Skeletal muscle satellite cell (primary cell): ENCODE measurements at regions not wholly inside any gene's neighbourhood (a gene's known extent, or its start where the extent isn't known, plus 50 kb on each side); places are given as distances from the start of the nearest gene placed in this dataset.

Experiments
- H3K27me3 ChIP-seq: 2 replicates; pipeline ENCODE4 v1.7.0; 2013; ENCODE audit warnings: low read length; ENCODE audit not compliant: control insufficient read depth, insufficient read depth
- H3K36me3 ChIP-seq: 2 replicates; pipeline ENCODE4 v1.7.0; 2013; ENCODE audit warnings: mild to moderate bottlenecking, control low read depth, low read length; ENCODE audit not compliant: insufficient read depth
- H3K4me1 ChIP-seq: 2 replicates; pipeline ENCODE4 v1.7.0; 2013; ENCODE audit warnings: low read length; ENCODE audit not compliant: control insufficient read depth, insufficient read depth
- H3K4me2 ChIP-seq: 2 replicates; pipeline ENCODE4 v1.7.0; 2013; ENCODE audit warnings: mild to moderate bottlenecking, low read length
- H3K4me3 ChIP-seq: 2 replicates; pipeline ENCODE4 v1.7.0; 2013; ENCODE audit warnings: low read length
- H3K9ac ChIP-seq: 2 replicates; pipeline ENCODE4 v1.7.0; 2013; ENCODE audit warnings: mild to moderate bottlenecking, low read depth, low read length, moderate library complexity
- H3K9me3 ChIP-seq: replicated peaks from 2 replicates; pipeline ENCODE4 v1.7.0; 2013; ENCODE audit warnings: mild to moderate bottlenecking, control low read depth, low read length

- H3K36me3 ChIP-seq: no peaks in the 10 kb centered on the region
- H3K9ac ChIP-seq: no peak overlapping the region
- no peaks in the 10 kb centered on the region for H3K27me3 ChIP-seq
- H3K4me2 ChIP-seq: peak overlapping the region; percentile 3
- peaks cover 7% of the 10 kb centered on the region for H3K9me3 ChIP-seq
- H3K4me3 ChIP-seq: no peak overlapping the region
- H3K4me1 ChIP-seq: no peaks in the 10 kb centered on the region
Measured at GRCh38 chr10:64209561-64209960, 688.4 kb downstream of the REEP3 start.

DNA sequence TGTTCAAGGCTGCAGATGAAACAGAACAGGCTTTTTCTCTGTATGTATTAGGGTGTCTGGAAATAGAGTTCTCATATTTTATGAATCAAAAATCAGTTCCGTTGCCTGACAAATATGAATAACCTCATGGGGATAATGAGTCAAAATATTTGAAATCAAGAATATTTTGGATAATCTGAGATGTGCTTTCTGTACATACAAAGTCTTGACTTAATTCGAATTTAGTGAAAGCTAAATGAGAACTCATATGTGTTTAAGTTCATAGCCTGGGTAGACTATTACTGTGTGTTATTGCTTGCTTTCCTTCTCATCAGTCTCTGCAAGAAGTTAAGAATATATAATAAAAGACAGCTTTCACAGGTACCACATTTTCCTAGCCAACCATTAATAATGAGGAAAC is 689.0 kb downstream of the REEP3 start:
- Histone ChIP-seq H3K4me3 (no peak overlapping the region), H3K36me3 (no peaks in the 10 kb centered on the region), H3K4me1 (no peaks in the 10 kb centered on the region), H3K9ac (no peak overlapping the region), H3K9me3 (peaks cover 7% of the 10 kb centered on the region), H3K27me3 (no peaks in the 10 kb centered on the region), H3K4me2 (no peak overlapping the region)

DNA sequence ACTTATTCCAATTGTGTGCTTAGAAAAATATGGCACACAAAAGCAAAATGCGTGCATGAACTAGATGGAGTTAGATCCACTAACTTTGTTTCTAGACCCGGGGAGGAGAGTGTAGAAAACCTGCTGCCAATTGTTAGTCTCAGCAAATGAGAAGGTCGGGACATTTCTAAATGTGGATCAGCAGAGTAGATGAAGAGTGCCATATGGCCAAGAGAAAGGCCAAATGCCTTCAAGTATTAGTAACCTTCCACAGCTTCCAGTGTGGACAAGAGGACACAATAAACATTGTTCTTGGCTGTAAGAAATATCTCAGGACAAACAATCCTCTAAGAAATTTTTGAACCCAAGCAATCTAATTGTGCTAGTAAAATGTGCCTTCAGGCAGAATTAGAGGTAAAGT is 690.3 kb downstream of the REEP3 start:
- Histone ChIP-seq H3K9ac (no peak overlapping the region), H3K9me3 (peaks cover 7% of the 10 kb centered on the region), H3K36me3 (no peaks in the 10 kb centered on the region), H3K4me3 (no peak overlapping the region), H3K4me1 (no peaks in the 10 kb centered on the region), H3K27me3 (no peaks in the 10 kb centered on the region), H3K4me2 (no peak overlapping the region)

DNA sequence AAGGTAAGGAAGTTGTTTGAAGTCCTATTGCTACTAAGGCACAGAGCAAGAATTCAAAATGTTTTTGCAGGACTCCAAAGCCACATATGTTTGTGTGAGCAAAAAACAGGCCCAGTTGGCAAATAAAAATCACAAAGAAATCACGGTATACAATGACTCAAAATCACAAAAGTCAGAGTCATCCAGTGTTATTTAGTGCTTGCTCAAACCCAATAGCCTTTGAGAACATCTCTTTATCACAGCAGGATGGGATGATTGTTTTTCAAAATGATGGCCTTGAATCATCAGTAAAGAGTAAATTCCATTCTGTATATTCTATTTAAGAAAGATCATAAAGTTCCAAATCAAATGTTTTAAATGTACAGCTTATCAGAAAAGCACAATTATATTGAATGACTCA is 693.9 kb downstream of the REEP3 start:
- Histone ChIP-seq H3K4me1 (no peaks in the 10 kb centered on the region), H3K4me3 (no peak overlapping the region), H3K27me3 (no peaks in the 10 kb centered on the region), H3K9ac (no peak overlapping the region), H3K36me3 (no peaks in the 10 kb centered on the region), H3K9me3 (no peaks in the 10 kb centered on the region), H3K4me2 (no peak overlapping the region)

GRCh38 chr10:64219271-64220025 is 698.2 kb downstream of the REEP3 start:
- no peak overlapping the region for H3K9ac ChIP-seq
- no peaks in the 10 kb centered on the region for H3K9me3 ChIP-seq
- no peak overlapping the region for H3K4me2 ChIP-seq
- no peaks in the 10 kb centered on the region for H3K36me3 ChIP-seq
- no peaks in the 10 kb centered on the region for H3K4me1 ChIP-seq
- no peak overlapping the region for H3K4me3 ChIP-seq
- H3K27me3 ChIP-seq: no peaks in the 10 kb centered on the region

DNA sequence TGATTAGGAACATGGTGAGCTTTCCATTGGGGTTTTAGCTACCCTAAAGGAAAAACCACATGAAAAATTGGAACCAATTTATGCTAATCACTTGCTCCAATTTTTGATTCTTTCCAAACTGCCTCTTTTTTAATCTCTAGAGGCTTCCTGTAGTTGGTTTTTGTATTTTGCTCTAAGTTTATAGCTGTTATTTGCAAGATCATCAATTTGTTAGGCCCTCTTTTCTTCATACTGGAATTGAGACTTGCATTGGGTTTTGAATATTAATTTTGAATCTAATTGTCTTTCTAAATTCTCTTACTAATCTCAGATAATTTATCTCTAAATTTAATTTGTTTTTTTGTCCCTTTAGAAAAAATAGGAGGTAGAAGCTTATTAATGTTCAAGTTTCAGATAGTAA is 713.3 kb downstream of the REEP3 start:
- no peak overlapping the region for H3K4me3 ChIP-seq
- no peaks in the 10 kb centered on the region for H3K36me3 ChIP-seq
- H3K27me3 ChIP-seq: no peaks in the 10 kb centered on the region
- no peak overlapping the region for H3K9ac ChIP-seq
- no peaks in the 10 kb centered on the region for H3K4me1 ChIP-seq
- H3K4me2 ChIP-seq: no peak overlapping the region
- H3K9me3 ChIP-seq: no peaks in the 10 kb centered on the region

GRCh38 chr10:64257704-64258103 is 736.5 kb downstream of the REEP3 start:
- Histone ChIP-seq H3K36me3 (no peaks in the 10 kb centered on the region), H3K4me3 (no peak overlapping the region), H3K4me2 (no peak overlapping the region), H3K27me3 (no peaks in the 10 kb centered on the region), H3K9ac (no peak overlapping the region), H3K9me3 (no peaks in the 10 kb centered on the region), H3K4me1 (no peaks in the 10 kb centered on the region)

DNA sequence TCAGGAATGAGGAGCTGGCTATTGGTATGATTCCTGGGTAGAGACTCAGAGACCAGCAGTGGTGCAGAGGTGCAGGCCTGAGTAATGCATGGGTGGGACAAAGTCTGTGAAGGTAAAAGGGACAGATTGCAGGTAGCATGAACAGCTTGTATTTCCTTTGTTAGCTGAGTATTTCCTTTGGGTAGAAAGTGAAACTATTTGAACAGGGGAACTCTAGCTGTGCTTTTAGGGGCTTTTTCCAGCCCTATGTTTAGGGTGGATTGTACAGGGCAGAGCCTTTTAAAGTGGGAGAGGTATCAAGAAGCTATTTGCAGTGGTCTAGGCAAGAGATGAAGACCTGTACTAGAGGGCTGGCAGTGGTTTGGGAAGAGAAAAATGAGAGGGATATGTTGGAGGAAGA is 739.9 kb downstream of the REEP3 start:
- Histone ChIP-seq H3K4me1 (no peaks in the 10 kb centered on the region), H3K27me3 (no peaks in the 10 kb centered on the region), H3K4me2 (no peak overlapping the region), H3K4me3 (no peak overlapping the region), H3K36me3 (no peaks in the 10 kb centered on the region), H3K9ac (no peak overlapping the region), H3K9me3 (no peaks in the 10 kb centered on the region)

DNA sequence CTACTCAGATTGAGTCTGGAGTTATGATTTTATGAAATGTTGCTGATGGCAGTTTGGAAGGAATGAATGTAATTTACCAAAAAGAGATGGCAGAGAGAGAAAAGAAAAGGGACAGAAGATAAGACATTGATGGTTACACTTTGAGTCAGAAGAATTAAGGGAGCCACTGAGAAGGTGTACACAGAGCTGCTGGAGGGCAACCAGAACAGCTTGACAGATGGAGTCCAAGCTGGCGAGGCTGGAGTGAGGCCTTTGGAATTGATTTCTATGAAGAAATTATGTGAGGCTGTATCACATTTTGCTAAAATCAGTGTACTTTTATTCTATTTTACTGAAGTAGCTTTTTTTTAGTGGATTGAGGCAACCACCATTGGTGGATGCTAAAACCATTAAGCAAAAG is 740.5 kb downstream of the REEP3 start:
- H3K36me3 ChIP-seq: no peaks in the 10 kb centered on the region
- no peak overlapping the region for H3K4me2 ChIP-seq
- no peak overlapping the region for H3K4me3 ChIP-seq
- H3K4me1 ChIP-seq: no peaks in the 10 kb centered on the region
- H3K9ac ChIP-seq: no peak overlapping the region
- H3K9me3 ChIP-seq: no peaks in the 10 kb centered on the region
- no peaks in the 10 kb centered on the region for H3K27me3 ChIP-seq

DNA sequence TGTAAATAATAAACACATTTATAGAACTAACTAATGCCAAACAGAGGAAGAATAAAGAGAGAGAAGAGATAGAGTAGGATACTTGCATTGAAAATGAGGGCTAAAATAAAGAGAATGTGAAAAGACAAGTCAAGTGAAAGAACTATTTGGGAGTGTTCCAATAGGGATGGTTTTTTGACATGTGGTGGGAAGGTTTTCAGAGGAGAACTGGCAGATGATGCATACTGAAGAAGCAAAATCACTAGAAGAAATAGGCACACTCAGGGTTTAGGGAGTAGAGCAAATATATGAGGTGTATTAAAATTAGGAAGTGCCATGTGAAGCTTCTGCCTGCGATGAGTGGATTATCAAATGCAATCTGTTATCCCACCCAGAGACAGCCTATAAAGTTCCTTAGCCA is 744.8 kb downstream of the REEP3 start:
- Histone ChIP-seq H3K36me3 (no peaks in the 10 kb centered on the region), H3K4me2 (no peak overlapping the region), H3K9ac (no peak overlapping the region), H3K4me3 (no peak overlapping the region), H3K27me3 (no peaks in the 10 kb centered on the region), H3K9me3 (no peaks in the 10 kb centered on the region), H3K4me1 (no peaks in the 10 kb centered on the region)

GRCh38 chr10:64271508-64271907 is 750.3 kb downstream of the REEP3 start:
- H3K27me3 ChIP-seq: no peaks in the 10 kb centered on the region
- no peak overlapping the region for H3K4me2 ChIP-seq
- no peaks in the 10 kb centered on the region for H3K36me3 ChIP-seq
- no peaks in the 10 kb centered on the region for H3K4me1 ChIP-seq
- H3K9me3 ChIP-seq: no peaks in the 10 kb centered on the region
- H3K4me3 ChIP-seq: no peak overlapping the region
- H3K9ac ChIP-seq: no peak overlapping the region

DNA sequence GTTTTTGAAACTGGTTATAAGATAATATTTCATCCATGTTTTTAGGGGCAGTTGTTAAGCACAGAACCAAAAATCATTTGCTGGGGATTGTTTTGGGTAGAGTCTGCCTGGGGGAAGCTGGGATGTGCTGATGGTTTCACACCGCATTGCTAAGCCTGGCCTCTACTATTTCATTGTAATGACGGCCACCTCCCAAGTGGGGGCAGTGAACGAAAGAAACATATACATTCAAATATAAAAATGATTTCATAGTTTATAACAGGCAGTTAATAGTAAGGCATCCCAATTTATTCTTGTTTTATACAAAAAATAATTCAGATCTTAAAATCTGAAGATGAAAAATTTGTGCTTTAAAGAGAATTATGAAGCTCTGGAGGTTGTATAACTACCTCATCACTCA is 750.8 kb downstream of the REEP3 start:
- no peak overlapping the region for H3K9ac ChIP-seq
- H3K4me2 ChIP-seq: no peak overlapping the region
- no peaks in the 10 kb centered on the region for H3K9me3 ChIP-seq
- no peak overlapping the region for H3K4me3 ChIP-seq
- H3K4me1 ChIP-seq: no peaks in the 10 kb centered on the region
- no peaks in the 10 kb centered on the region for H3K36me3 ChIP-seq
- H3K27me3 ChIP-seq: no peaks in the 10 kb centered on the region
